ENCODE measurements at regions not wholly inside any gene's neighbourhood (a gene's known extent, or its start where the extent isn't known, plus 50 kb on each side); places are given as distances from the start of the nearest gene placed in this dataset.

- CTCF ChIA-PET, result interaction anchor here (0.7 kb wide), 1 partner anchor 133 kb away, joined by 3 read pairs; no protein-coding TSS in a partner anchor
- 67% methylated on average over 6 of the region's 6 CpGs for WGBS (ENCODE audit: missing lambda C conversion rate)
- H3K4me1 ChIP-seq, result peaks cover 5% of the 10 kb centered on the region; the same call in 1 of the 3 replicates
- no peak overlapping the region for H3K27ac ChIP-seq
- no peak for ATAC-seq
- FAIRE-seq, result no peak
- no peaks in the 10 kb centered on the region for H3K9me3 ChIP-seq
- no peak overlapping the region for H3K4me3 ChIP-seq
- DNase-seq (ENCODE audit: low read depth in 1 of 2, low spot score in 1 of 2), result no peak
- no peak overlapping the region for H3K4me2 ChIP-seq
- TF ChIP-seq PHF8 (IDR thresholded peaks at IDR 0.05; ENCODE audit: borderline replicate concordance, low read depth) (no peak), ZSCAN20 (CRISPR knock-in tag; IDR thresholded peaks at IDR 0.05) (no peak), PBX3 (IDR thresholded peaks at IDR 0.05) (no peak), NPAS2 (CRISPR knock-in tag; IDR thresholded peaks at IDR 0.05; ENCODE audit: borderline replicate concordance) (no peak), POLR2AphosphoS2 (conservative IDR thresholded peaks at IDR 0.05; ENCODE audit: low read length) (no peak), RFX5 (IDR thresholded peaks at IDR 0.05) (no peak), NFE2L2 (conservative IDR thresholded peaks at IDR 0.05; ENCODE audit: low read length) (no peak), USF2 (IDR thresholded peaks at IDR 0.05) (no peak), HOXB5 (CRISPR knock-in tag; IDR thresholded peaks at IDR 0.05) (no peak), JUNB (IDR thresholded peaks at IDR 0.05) (no peak), EHMT2 (IDR thresholded peaks at IDR 0.05; ENCODE audit: low read depth) (no peak), CTCF (IDR thresholded peaks at IDR 0.05) (no peak)
- POLR2A ChIA-PET, result no interaction called here
Observed at GRCh38 chr3:56862352-56863062, 60.8 kb upstream of the ARHGEF3 start.

- DNase-seq (ENCODE audit: low read depth in 1 of 2, low spot score in 1 of 2) (no peak), ATAC-seq (no peak), FAIRE-seq (no peak)
- Histone ChIP-seq H3K4me1 (peaks cover 5% of the 10 kb centered on the region; the same call in 1 of the 3 replicates), H3K9me3 (no peaks in the 10 kb centered on the region), H3K4me2 (no peak overlapping the region), H3K27ac (no peak overlapping the region), H3K4me3 (no peak overlapping the region)
- ChIA-PET POLR2A (no interaction called here), CTCF (interaction anchor here (0.7 kb wide), 1 partner anchor 134 kb away, joined by 3 read pairs; no protein-coding TSS in a partner anchor)
- 83% methylated on average over 3 of the region's 3 CpGs for WGBS (ENCODE audit: missing lambda C conversion rate)
- TF ChIP-seq HOXB13 (CRISPR knock-in tag; IDR thresholded peaks at IDR 0.05; ENCODE audit: low read depth) (no peak), PHF8 (IDR thresholded peaks at IDR 0.05; ENCODE audit: borderline replicate concordance, low read depth) (no peak), RAD21 (conservative IDR thresholded peaks at IDR 0.05 in 1 of 2, IDR thresholded peaks at IDR 0.05 in 1 of 2) (no peak), RNF2 (IDR thresholded peaks at IDR 0.05; ENCODE audit: borderline replicate concordance, low read depth) (no peak), CHD2 (IDR thresholded peaks at IDR 0.05; ENCODE audit: low read length, partially characterized antibody) (no peak)
Observed at GRCh38 chr3:56861511-56861910, 59.8 kb upstream of the ARHGEF3 start.

GRCh38 chr3:56860939-56861338 lies 59.2 kb upstream of the ARHGEF3 start:
- ChIA-PET CTCF (interaction anchor here (1.1 kb wide), 1 partner anchor 14 kb away, joined by 3 read pairs; no protein-coding TSS in a partner anchor), POLR2A (no interaction called here)
- DNase-seq (ENCODE audit: low read depth in 1 of 2, low spot score in 1 of 2), result no peak
- no peak for FAIRE-seq
- no peak for TF ChIP-seq POLR2AphosphoS2 (conservative IDR thresholded peaks at IDR 0.05; ENCODE audit: low read length)
- TF ChIP-seq PBX3 (IDR thresholded peaks at IDR 0.05), result no peak
- TF ChIP-seq ELK1 (IDR thresholded peaks at IDR 0.05; ENCODE audit: low read depth, low read length), result no peak
- TF ChIP-seq GATA3 (IDR thresholded peaks at IDR 0.05; ENCODE audit: borderline replicate concordance), result no peak
- no peak for TF ChIP-seq HES2 (IDR thresholded peaks at IDR 0.05)
- TF ChIP-seq SREBF2 (IDR thresholded peaks at IDR 0.05), result no peak
- TF ChIP-seq RNF2 (IDR thresholded peaks at IDR 0.05; ENCODE audit: borderline replicate concordance, low read depth), result no peak
- WGBS (ENCODE audit: missing lambda C conversion rate), result 91% methylated on average over 3 of the region's 3 CpGs
- ATAC-seq, result no peak
- Histone ChIP-seq H3K27ac (no peak overlapping the region), H3K9me3 (no peaks in the 10 kb centered on the region), H3K4me1 (peaks cover 8% of the 10 kb centered on the region; the same call in 1 of the 3 replicates), H3K4me2 (no peak overlapping the region), H3K4me3 (no peak overlapping the region)
